ENCODE measurements at regions not wholly inside any gene's neighbourhood (a gene's known extent, or its start where the extent isn't known, plus 50 kb on each side); places are given as distances from the start of the nearest gene placed in this dataset.

DNA sequence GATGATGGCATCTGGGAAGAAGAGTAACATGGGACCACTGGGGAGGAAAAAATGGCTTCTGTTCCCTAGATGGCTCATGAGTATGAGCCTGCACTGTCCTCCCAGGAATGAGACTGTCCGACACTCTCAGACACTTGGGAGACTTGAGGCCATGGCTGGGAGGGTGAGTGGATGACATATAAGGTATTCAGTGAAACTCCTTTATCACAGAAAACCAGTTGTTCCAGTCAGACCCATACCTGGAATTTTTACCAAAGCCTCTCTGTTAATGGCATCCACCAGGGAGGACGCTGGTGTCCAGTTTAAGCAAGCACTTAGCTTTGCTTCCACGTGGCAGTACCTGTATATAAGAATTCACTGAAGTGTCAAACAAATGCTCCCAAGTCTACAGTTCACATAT lies 116.7 kb upstream of the C10orf90 start:
- DNase-seq: no peak

GRCh38 chr10:126795318-126795717 lies 109.9 kb upstream of the DOCK1 start:
- DNase-seq: no peak

- DNase-seq: no peak
Observed at GRCh38 chr10:126798649-126799048, 106.6 kb upstream of the DOCK1 start.

GRCh38 chr10:126803394-126803793 lies 101.8 kb upstream of the DOCK1 start:
- no peak for DNase-seq

GRCh38 chr10:126804396-126804795 lies 100.8 kb upstream of the DOCK1 start:
- DNase-seq: no peak

DNA sequence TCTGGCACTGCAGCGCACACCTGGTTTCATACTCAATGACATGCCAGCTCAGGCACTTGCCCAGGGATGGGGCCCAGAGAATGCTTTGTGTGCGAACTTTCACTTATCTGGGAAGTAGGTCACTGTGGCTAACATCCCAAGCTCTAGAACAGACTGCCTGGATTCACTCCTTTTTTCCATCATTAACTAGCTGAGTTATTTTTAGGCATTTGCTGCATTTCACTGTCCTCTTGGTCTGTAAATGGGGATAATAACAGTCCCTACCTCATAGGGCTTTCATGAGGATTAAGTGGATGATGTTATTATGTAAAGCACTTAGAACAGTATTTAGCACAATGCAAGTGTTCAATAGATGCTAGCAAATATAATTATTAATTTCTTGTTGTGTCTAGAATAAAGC lies 98.7 kb upstream of the DOCK1 start:
- no peak for DNase-seq

- no peak for DNase-seq
Observed at GRCh38 chr10:126806991-126807702, 98.1 kb upstream of the DOCK1 start.

DNA sequence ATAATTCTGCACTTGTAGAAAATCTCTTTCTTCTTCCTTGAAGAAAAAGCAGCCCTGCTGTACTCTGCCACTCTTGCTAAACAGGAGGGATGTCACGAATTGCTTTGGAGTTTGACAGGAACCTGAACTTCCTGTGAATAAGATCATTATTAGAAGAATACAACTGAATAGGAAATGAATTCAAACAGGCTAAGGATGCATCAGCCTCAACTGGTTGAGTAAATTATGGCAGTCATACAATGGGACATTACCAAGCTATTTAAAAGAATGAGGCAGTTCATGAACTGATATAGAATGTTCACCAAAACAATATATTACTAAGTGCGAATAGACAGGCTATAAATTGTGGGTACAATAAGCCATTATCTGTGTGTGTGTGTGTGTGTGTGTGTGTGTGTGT lies 97.1 kb upstream of the DOCK1 start:
- no peak for DNase-seq

- DNase-seq: no peak
Observed at GRCh38 chr10:126813432-126813831, 91.8 kb upstream of the DOCK1 start.

DNA sequence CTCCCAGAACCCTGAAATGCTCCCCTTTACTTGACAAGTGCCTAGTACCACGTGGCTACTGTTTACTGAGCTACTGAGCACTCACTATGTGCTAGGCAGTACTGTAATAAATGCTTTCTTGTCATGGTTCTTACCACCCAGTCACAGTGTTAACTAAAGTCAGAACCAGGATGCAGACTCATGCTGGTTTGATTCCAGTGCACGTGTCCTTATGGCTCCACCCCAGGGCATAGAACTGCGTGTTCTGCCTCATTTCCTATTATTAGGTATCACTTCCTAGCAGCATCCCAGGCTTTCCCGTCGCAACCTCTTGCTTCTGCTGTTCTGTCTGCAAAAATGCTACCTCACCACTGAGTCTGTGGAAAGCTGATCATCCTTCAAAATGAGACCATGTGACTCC lies 71.7 kb upstream of the DOCK1 start:
- no peak for DNase-seq

DNA sequence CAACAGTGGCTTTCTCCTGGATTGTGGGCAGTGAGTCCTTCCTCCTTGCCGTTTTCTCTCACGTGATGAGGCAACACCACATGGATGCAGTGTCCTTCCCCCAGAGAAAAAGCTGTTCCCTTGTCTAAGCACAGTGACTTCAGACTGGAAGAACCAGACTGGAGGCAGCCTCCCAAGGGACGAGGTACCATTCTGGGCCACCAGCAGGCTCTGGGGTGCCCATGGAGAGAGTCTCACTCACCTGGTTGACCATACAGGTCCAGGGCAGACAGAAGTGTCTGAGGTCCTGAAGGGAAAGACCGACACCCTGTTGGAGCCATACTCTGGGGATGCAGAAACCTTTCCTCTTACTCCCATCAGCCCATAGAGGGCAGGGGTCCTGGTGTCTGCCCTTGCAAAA lies 69.2 kb upstream of the DOCK1 start:
- no peak for DNase-seq

DNA sequence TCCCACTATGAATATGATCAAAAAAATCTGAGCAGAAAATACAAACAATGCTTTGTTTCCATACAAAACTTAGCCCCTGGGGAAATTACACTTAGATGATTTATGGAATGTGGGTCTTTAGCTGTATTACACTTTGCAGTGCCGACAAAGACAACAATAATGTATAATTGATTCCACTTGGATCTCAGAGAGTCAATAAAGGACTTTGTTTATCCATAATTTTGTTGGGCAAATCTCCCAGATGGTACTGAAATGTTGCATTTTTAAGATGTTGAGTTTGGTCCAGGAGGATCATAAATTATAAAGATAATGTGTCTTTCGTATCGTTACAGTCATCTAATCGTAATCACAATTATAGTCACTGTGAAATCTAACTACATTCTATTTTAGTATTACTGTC lies 66.9 kb upstream of the DOCK1 start:
- DNase-seq: no peak

DNA sequence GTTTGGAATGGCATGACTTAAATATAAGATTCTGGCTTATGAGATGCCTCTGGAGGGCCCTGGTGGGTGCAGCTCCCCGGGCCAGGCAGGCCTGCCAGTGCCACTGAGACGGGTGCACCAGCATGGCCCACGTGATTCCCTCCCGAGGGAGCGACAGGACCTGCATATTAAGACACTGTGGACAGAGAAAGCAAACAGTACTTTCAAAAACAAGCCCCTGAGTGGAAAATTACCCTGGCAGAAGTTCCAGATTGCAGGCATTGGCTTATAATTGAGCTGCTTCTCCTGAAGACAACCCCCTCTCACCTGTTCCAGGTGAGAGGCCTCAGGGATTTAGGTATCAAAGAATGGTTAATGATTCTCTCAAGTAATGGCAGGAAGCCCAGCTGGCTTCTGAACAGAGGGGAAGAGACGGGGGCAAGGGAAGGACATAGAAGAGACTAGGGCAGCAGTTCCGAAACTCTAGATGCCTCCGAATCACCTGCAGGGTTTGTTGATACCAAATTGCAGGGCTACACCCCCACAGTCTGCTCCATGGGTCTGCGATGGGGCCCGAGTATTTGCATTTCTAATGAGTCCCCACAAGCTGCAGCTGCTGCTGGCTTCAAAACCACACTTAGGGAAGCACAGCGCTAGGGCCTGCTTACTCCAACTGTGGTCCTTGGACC lies 66.0 kb upstream of the DOCK1 start:
- no peak for DNase-seq

- DNase-seq: no peak
Observed at GRCh38 chr10:126840576-126841135, 64.6 kb upstream of the DOCK1 start.

- DNase-seq: no peak
Observed at GRCh38 chr10:126841341-126841895, 63.8 kb upstream of the DOCK1 start.

DNA sequence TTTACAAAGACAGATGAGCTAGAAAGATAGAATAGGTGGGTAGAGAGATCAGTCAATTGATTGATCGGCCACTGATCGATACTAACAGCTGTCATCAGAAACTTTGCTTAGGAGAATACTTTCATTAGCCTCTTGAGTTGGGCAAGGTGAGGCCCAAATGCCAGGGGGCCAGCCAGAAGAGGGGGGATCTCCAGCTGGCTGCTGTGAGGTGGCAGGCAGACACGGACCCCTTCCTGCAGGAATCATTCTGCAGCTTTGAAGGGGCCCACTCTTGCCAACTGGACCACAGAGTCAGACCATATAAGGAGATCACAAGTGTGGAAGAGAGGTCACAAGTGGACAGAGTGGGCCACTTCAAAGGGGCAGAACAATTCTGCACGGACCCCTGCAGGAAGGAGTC lies 62.9 kb upstream of the DOCK1 start:
- DNase-seq: no peak

- DNase-seq: no peak
Observed at GRCh38 chr10:126842836-126843235, 62.4 kb upstream of the DOCK1 start.

DNA sequence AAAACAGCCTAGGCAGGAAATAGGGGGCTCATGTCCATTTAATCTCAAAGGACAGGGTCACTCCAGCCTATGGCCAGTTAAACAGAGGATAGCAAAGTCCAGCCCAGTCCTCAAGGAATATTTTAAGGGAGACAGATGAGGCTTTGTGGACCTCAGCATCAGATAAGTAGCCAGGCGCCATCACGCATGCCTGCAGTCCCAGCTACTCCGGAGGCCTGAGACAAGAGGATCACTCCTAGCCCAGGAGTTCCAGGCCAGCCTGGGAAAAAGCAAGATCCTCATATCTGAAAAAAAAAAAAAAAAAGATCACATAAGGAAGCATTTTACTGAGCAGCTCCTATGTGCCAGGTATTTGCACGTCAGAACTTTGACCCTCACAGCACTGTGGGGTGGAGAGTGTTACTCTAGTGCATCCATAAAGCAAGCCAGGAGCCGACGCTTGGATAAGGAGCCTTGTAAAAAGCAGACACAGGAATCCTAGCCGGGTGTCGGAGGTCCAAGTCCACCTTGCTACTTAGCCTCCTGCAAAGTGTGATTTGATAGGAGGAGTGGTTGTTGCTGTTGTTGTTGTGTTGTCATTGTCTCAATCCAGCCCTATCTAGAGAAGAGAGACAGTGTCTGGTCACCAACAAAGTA lies 61.8 kb upstream of the DOCK1 start:
- DNase-seq: no peak

DNA sequence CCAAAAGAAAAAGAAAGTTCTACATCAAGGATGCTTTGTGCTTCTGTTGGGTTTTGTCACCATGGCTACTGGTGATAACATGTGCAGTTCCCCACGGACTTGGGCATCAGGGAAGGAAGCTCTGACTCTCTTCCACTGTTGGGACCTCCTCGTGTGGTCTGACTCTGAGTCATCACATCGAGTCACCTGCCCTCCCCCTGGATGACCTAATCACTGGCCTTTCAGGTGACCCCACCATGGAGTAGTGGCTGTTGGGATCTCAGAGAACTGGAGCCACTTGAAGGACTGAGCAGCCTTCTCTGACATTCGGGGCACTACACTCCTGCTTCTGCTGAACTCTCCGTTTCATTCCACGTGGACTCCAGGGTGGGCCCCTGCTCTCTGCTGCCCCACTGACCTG lies 60.8 kb upstream of the DOCK1 start:
- no peak for DNase-seq

GRCh38 chr10:126846469-126846868 lies 58.8 kb upstream of the DOCK1 start:
- DNase-seq: no peak

GRCh38 chr10:126846959-126847358 lies 58.3 kb upstream of the DOCK1 start:
- no peak for DNase-seq

- no peak for DNase-seq
Observed at GRCh38 chr10:126847666-126848065, 57.6 kb upstream of the DOCK1 start.

DNA sequence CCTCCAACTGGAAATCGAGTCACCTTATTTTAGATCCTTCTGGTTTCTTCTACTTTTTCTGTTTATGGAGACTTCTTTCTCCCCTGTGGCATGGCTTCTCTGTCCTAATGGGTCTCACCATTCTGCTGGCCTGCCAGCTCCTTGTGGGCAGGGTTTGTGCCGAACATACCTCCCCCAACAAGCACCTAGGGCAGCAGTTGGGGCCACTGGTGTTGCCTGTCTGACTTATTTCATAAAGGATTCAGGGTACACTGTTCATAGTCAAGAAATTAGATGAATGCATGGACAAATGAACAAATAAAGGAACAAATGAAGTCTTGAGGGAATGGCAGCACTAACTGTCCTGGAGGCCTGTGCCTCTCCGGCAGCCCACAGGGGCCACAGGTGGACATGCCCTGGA lies 55.6 kb upstream of the DOCK1 start:
- no peak for DNase-seq
